GM12801 (cell line): ENCODE measurements at regions not wholly inside any gene's neighbourhood (a gene's known extent, or its start where the extent isn't known, plus 50 kb on each side); places are given as distances from the start of the nearest gene placed in this dataset.

Experiments
- CTCF ChIP-seq: IDR thresholded peaks from one replicate; pipeline ENCODE4 v1.5.1; 2011; ENCODE audit warnings: control low read depth; ENCODE audit not compliant: insufficient read length; ENCODE audit errors: extremely low read depth

GRCh38 chr15:36332896-36333295, 246.5 kb upstream of the CDIN1 start:
- TF ChIP-seq CTCF = no peak

- no peak for TF ChIP-seq CTCF
Observed at GRCh38 chr15:36334059-36334458, 245.4 kb upstream of the CDIN1 start.

- no peak for TF ChIP-seq CTCF
Observed at GRCh38 chr15:36335224-36335623, 244.2 kb upstream of the CDIN1 start.

GRCh38 chr15:36335659-36336058, 243.8 kb upstream of the CDIN1 start:
- TF ChIP-seq CTCF = no peak

- TF ChIP-seq CTCF = no peak
Observed at GRCh38 chr15:36344887-36345286, 234.5 kb upstream of the CDIN1 start.

- no peak for TF ChIP-seq CTCF
Observed at GRCh38 chr15:36347272-36347858, 232.1 kb upstream of the CDIN1 start.

- TF ChIP-seq CTCF = no peak
Observed at GRCh38 chr15:36356466-36356865, 223.0 kb upstream of the CDIN1 start.
